ENCODE measurements at regions not wholly inside any gene's neighbourhood (a gene's known extent, or its start where the extent isn't known, plus 50 kb on each side); places are given as distances from the start of the nearest gene placed in this dataset.

GRCh38 chr12:128140551-128140950, 126.4 kb upstream of the TMEM132C start:
- no peak for DNase-seq (ENCODE audit: low spot score)

- DNase-seq (ENCODE audit: low spot score) = no peak
Measured at GRCh38 chr12:128150961-128151360, 116.0 kb upstream of the TMEM132C start.

GRCh38 chr12:128155571-128155970, 111.4 kb upstream of the TMEM132C start:
- no peak for DNase-seq (ENCODE audit: low spot score)

DNA sequence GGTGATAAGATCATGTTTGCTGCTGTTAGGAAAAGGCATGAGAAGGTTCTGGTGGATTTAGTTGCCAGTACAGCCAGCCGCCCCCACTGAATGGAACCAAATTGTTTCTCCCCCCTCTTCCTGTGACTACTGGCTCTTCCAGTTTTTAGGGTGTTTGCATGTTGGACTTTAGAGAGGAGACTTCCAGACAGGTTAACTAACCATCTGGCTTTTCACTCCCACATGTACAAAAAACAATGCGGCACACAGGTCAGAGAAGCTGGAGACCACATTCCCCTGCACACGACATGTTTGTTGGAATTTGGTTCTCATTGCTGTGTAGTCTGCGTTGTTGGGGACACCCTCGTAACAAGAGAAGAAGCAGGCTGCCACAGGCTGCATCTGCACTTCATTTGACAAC, 103.9 kb upstream of the TMEM132C start:
- no peak for DNase-seq (ENCODE audit: low spot score)

GRCh38 chr12:128164533-128164932, 102.4 kb upstream of the TMEM132C start:
- DNase-seq (ENCODE audit: low spot score) = no peak

GRCh38 chr12:128165387-128165786, 101.6 kb upstream of the TMEM132C start:
- no peak for DNase-seq (ENCODE audit: low spot score)

DNA sequence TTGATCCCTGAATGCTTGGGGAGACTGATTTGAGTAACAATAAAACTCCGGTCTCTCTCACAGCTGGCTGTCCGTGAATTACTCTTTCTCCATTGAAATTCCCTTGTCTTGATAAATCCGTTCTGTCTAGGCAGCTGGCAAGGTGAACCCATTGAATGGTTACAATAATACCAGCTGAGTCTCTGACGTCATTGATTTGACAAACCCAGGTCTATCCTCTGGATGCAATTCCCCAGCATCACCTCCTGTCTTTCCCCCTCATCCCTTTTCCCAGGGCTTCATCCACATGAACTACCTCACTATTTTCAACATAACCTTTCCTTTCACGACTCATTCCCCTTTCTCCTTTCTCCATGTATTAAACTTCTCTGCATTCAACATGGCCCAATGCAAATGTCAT, 98.7 kb upstream of the TMEM132C start:
- no peak for DNase-seq (ENCODE audit: low spot score)

- DNase-seq (ENCODE audit: low spot score) = no peak
Measured at GRCh38 chr12:128170181-128170580, 96.8 kb upstream of the TMEM132C start.

DNA sequence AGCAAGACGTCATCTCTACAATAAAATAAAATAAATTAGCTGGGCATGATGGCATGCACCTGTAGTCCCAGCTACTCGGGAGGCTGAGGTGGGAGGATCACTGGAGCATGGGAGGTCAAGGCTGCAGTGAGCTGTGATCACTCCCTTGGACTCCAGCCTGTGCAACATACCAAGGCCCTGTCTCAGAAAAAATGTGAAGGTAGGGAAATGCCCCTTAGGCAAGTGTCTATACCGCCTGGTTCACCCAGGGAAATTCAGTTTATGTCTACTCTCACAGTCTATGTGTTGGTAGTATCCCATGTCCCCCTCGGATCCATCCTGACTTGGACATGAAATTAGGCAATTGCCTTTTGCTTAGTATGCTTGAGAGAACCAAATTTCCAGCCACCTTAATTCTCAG, 88.4 kb upstream of the TMEM132C start:
- no peak for DNase-seq (ENCODE audit: low spot score)

DNA sequence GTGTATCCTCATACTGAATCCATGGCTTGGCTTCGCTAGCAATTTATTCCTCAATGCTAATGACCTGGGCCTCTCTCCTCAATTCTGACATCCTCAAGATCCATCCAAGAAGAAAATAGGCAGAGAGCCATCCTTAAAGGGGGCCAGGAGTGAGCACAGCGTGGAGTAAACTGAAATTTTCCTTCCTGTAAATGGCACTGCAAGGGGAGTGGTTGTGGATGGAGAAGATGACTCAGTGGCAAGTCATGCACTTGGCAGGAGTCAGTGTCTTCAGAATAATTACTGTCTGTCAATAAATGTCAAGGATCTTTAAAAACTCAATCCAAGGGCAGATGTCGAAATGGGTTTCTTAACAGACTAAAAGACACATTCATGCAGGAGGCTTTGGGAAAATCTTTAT, 88.0 kb upstream of the TMEM132C start:
- no peak for DNase-seq (ENCODE audit: low spot score)

DNA sequence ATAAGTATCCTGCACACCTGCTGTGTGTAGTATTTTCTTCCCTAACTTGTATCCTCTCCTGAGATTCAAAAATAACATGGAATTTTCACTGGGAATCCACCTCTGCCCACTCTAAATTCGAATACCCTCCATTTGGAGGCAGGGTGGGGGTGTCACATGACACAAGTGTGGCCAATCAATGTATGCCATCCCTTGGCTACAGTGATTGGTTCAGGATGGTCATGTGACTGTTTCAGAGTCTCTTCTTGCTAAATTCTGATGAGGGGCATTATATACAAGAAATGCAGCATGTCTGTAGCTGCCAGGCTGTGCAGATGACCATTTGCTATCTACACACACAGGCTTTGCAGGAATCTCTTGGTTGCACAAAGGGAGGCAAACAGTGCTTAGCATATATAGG, 86.8 kb upstream of the TMEM132C start:
- DNase-seq (ENCODE audit: low spot score) = no peak

DNA sequence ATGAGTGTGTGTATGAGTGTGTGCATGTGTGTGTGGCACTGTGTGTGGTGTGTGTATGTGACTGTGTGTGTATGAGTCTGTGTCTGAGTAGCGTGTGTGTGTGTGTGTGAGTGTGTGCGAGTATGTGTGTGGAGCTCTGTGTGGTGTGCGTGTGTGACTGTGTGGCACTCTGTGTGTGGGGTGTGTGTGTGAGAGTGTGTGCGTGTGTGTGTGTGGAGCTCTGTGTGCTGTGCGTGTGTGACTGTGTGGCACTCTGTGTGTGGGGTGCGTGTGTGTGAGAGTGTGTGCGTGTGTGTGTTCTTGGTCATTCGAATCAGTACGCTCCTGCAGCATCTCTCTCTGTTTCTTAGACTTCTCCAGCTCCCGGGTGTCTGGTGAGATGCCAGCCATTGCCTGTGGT, 76.9 kb upstream of the TMEM132C start:
- no peak for DNase-seq (ENCODE audit: low spot score)

DNA sequence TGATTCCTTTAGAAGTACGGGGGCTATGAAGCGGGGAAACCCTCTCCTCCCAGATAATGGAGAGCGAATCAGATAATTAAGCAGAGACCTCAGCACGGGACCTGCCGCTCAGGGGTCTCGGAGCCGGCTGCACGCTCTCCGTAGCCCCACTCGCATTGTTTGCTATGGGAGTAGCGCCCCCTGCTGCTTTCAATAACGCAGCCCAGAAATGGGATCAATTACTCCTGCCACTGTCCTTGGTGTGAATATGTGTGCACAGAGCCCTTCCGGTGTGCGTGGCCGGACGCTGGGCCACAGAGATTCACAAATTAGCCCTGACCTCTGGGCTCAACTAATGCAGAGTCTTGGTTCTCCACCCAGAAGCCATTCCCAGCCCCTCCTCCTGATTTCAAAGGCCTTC, 76.4 kb upstream of the TMEM132C start:
- no peak for DNase-seq (ENCODE audit: low spot score)

- DNase-seq (ENCODE audit: low spot score) = no peak
Measured at GRCh38 chr12:128191380-128191779, 75.6 kb upstream of the TMEM132C start.

DNA sequence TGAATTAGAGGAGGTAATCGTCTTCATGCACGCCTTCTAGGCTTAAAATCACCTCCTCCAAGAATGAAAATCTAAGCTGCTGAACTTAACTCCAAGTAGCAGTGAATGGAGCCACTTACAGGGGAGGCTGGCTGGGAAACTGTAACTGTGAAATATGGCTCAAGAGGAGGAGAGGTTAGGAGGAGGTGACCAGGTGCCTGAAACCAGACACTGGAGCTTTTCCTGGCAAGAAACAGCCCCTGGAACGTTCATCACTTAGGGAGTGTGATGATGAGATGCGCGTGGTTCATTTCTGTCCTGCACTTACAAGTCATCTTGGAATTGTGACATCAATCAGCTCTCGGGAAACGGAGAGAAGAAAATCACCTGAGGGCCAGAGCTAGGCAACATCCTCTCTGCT, 62.3 kb upstream of the TMEM132C start:
- DNase-seq (ENCODE audit: low spot score) = no peak

- DNase-seq (ENCODE audit: low spot score) = no peak
Measured at GRCh38 chr12:128205145-128205544, 61.8 kb upstream of the TMEM132C start.

DNA sequence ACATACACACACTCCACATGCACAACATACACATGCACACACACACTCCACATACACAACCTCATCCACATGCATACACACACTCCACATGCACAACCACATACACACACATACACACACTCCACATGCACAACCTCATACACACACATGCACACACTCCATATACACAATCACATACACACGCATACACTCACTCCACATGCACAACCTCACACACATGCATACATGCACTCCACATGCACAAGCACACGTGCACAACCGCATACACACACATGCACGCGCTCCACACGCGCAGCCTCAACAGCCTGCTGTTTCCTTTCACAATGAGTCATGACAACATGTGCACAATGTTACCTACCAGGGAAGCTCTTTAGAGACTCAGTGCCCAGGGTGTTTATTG, 61.2 kb upstream of the TMEM132C start:
- DNase-seq (ENCODE audit: low spot score) = no peak

All from AG08395 (cell line).